ENCODE measurements at regions not wholly inside any gene's neighbourhood (a gene's known extent, or its start where the extent isn't known, plus 50 kb on each side); places are given as distances from the start of the nearest gene placed in this dataset.

- H3K27ac ChIP-seq, result no peak overlapping the region
- no peaks in the 10 kb centered on the region for H3K4me1 ChIP-seq
- 85% methylated on average over 2 of the region's 2 CpGs for WGBS
- no peak for DNase-seq (ENCODE audit: low spot score in 2 of 2)
- no peaks in the 10 kb centered on the region for H3K36me3 ChIP-seq
- no peaks in the 10 kb centered on the region for H3K9me3 ChIP-seq
- no peak overlapping the region for H3K4me3 ChIP-seq
- TF ChIP-seq POLR2A (IDR thresholded peaks at IDR 0.05) (no peak), EP300 (IDR thresholded peaks at IDR 0.05) (no peak), POLR2AphosphoS5 (IDR thresholded peaks at IDR 0.05) (no peak)
- TF ChIP-seq, protein P1, sequence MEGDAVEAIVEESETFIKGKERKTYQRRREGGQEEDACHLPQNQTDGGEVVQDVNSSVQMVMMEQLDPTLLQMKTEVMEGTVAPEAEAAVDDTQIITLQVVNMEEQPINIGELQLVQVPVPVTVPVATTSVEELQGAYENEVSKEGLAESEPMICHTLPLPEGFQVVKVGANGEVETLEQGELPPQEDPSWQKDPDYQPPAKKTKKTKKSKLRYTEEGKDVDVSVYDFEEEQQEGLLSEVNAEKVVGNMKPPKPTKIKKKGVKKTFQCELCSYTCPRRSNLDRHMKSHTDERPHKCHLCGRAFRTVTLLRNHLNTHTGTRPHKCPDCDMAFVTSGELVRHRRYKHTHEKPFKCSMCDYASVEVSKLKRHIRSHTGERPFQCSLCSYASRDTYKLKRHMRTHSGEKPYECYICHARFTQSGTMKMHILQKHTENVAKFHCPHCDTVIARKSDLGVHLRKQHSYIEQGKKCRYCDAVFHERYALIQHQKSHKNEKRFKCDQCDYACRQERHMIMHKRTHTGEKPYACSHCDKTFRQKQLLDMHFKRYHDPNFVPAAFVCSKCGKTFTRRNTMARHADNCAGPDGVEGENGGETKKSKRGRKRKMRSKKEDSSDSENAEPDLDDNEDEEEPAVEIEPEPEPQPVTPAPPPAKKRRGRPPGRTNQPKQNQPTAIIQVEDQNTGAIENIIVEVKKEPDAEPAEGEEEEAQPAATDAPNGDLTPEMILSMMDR (IDR thresholded peaks at IDR 0.05), result no peak
- H3K27me3 ChIP-seq, result no peaks in the 10 kb centered on the region
These were observed 135.7 kb upstream of the SEL1L start for GRCh38 chr14:81669308-81669707.

GRCh38 chr14:81673930-81674329 lies 140.3 kb upstream of the SEL1L start:
- DNase-seq (ENCODE audit: low spot score in 2 of 2), result no peak
- no peaks in the 10 kb centered on the region for H3K36me3 ChIP-seq
- H3K4me1 ChIP-seq, result no peaks in the 10 kb centered on the region
- H3K9me3 ChIP-seq, result no peaks in the 10 kb centered on the region
- TF ChIP-seq POLR2AphosphoS5 (IDR thresholded peaks at IDR 0.05), result no peak
- no peak for TF ChIP-seq EP300 (IDR thresholded peaks at IDR 0.05)
- TF ChIP-seq, protein P1 (IDR thresholded peaks at IDR 0.05), result no peak
- TF ChIP-seq POLR2A (IDR thresholded peaks at IDR 0.05), result no peak
- H3K27ac ChIP-seq, result no peak overlapping the region
- H3K27me3 ChIP-seq, result no peaks in the 10 kb centered on the region
- 61% methylated on average over 3 of the region's 3 CpGs for WGBS
- no peak overlapping the region for H3K4me3 ChIP-seq

DNA sequence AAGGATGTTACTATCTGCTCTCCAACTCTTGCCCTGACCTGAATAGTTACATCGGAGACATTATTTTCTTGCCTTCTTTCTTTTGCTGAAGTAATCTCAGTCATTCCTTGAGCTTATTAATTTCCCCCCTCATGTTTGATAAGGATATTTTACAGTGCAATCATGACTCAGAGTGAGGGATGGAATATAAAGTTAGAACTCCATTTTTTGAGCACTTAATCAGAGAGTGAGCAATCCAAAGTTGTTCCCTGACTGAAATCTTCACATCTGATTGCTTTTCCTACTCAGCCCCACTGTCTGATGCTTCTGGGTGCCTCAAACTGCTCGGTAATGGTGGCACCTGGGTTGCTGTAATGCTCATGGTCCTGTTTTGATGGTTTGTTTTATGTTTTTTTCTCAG lies 142.7 kb upstream of the SEL1L start:
- TF ChIP-seq POLR2AphosphoS5 (IDR thresholded peaks at IDR 0.05), result no peak
- no peak for TF ChIP-seq POLR2A (IDR thresholded peaks at IDR 0.05)
- no peak for TF ChIP-seq EP300 (IDR thresholded peaks at IDR 0.05)
- TF ChIP-seq, protein P1 (IDR thresholded peaks at IDR 0.05), result no peak

DNA sequence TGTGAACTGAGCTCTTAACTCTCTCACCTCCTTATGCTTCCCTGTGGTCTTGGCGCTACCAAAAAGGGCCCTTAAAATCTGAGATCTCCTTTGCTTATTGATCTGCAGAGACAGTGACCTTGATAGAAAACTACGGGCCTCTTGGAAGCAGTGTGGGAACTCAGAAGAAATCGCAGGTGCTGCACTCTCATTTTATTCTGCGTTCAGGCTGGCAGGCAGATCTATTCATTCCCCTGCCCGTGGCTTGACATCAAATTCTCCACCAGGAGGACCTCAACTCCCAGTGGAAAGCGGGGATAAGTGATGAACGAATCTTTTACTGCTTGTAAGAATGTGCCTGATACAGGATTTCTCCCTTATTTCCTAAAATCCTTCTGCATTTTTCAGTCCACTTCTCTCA lies 143.2 kb upstream of the SEL1L start:
- TF ChIP-seq, protein P1 (IDR thresholded peaks at IDR 0.05), result no peak
- no peak for TF ChIP-seq EP300 (IDR thresholded peaks at IDR 0.05)
- TF ChIP-seq POLR2A (IDR thresholded peaks at IDR 0.05), result no peak
- TF ChIP-seq POLR2AphosphoS5 (IDR thresholded peaks at IDR 0.05), result no peak
- 92% methylated on average over 7 of the region's 7 CpGs for WGBS
- no peak for DNase-seq (ENCODE audit: low spot score in 2 of 2)

More for the DNA sequence above, 142.7 kb upstream of the SEL1L start:
- H3K36me3 ChIP-seq, result no peaks in the 10 kb centered on the region
- no peak overlapping the region for H3K4me3 ChIP-seq
- H3K27ac ChIP-seq, result no peak overlapping the region
- H3K9me3 ChIP-seq, result no peaks in the 10 kb centered on the region
- DNase-seq (ENCODE audit: low spot score in 2 of 2), result no peak
- 82% methylated on average over 2 of the region's 2 CpGs for WGBS
- no peaks in the 10 kb centered on the region for H3K27me3 ChIP-seq
- no peaks in the 10 kb centered on the region for H3K4me1 ChIP-seq

GRCh38 chr14:81677736-81678135 lies 144.1 kb upstream of the SEL1L start:
- DNase-seq (ENCODE audit: low spot score in 2 of 2), result no peak
- Histone ChIP-seq H3K9me3 (no peaks in the 10 kb centered on the region), H3K27me3 (no peaks in the 10 kb centered on the region), H3K4me3 (no peak overlapping the region), H3K4me1 (no peaks in the 10 kb centered on the region), H3K36me3 (no peaks in the 10 kb centered on the region), H3K27ac (no peak overlapping the region)
- no peak for TF ChIP-seq POLR2AphosphoS5 (IDR thresholded peaks at IDR 0.05)
- TF ChIP-seq, protein P1 (IDR thresholded peaks at IDR 0.05), result no peak
- TF ChIP-seq EP300 (IDR thresholded peaks at IDR 0.05), result no peak
- no peak for TF ChIP-seq POLR2A (IDR thresholded peaks at IDR 0.05)
- WGBS, result 80% methylated on average over 1 of the region's 1 CpG

More for the DNA sequence above, 143.2 kb upstream of the SEL1L start:
- no peak overlapping the region for H3K4me3 ChIP-seq
- H3K36me3 ChIP-seq, result no peaks in the 10 kb centered on the region
- H3K4me1 ChIP-seq, result no peaks in the 10 kb centered on the region
- no peaks in the 10 kb centered on the region for H3K27me3 ChIP-seq
- no peak overlapping the region for H3K27ac ChIP-seq
- H3K9me3 ChIP-seq, result no peaks in the 10 kb centered on the region
